SIG-M5 treated with dmso at 0.1 percent for 504 hours (cell line): ENCODE measurements at regions not wholly inside any gene's neighbourhood (a gene's known extent, or its start where the extent isn't known, plus 50 kb on each side); places are given as distances from the start of the nearest gene placed in this dataset.

Source experiments
- DNase-seq: peaks from one replicate; lab custom pipeline; 2025; ENCODE audit not compliant: unreplicated experiment; lab: John Stamatoyannopoulos, UW

DNA sequence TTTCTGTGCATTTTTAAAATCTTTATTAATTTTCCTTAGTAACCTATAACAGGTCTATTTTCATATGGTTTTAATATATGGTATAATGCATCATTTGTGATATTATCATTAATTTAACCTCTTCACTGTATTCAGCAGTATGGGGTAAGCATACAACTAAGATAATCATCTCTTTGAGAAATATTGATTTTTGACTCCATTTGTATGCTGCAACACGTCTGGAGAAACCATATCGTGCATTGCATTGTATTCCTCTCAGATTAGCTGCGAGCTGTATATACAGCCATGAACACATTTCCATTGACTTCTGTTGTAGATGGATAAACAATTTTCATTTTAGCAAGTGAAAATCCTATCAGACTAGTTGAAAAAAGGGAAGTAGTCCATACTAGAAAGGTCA is 2275.8 kb upstream of the PCDH20 start:
- DNase-seq, result no peak

DNA sequence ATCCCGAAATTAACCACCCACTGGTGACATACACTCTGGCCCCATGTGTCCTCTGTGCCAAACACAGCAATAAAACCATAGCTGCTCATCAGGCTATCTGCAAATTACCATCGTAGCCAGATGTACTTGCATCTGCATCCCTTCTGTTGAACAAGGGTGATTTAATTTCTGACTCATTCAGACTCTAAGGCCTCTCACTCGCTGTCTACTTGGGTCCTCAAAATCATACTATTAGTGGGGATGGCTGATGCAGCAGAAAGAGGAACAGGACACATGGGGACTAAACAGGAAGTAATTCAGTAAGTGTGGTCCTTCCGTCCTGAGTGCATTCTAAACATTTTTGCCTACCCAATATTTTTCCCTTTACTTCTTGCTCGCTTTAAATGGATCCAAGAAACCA is 2275.0 kb upstream of the PCDH20 start:
- DNase-seq, result peak; percentile 4

DNA sequence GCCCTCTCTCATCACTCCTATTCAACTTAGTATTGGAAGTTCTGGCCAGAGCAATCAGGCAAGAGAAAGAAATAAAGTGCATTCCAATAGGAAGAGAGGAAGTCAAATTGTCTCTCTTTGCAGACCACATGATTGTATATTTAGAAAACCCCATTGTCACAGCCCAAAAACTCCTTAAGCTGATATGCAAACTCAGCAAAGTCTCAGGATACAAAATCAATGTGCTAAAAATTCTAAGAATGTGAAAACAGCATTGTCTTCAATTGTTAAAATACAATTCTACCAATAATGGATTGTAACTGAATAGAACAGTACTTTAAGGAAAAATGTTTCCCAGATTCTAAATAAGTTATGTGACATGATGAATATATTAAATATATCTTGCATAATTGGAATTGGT is 2269.2 kb upstream of the PCDH20 start:
- DNase-seq, result no peak

DNA sequence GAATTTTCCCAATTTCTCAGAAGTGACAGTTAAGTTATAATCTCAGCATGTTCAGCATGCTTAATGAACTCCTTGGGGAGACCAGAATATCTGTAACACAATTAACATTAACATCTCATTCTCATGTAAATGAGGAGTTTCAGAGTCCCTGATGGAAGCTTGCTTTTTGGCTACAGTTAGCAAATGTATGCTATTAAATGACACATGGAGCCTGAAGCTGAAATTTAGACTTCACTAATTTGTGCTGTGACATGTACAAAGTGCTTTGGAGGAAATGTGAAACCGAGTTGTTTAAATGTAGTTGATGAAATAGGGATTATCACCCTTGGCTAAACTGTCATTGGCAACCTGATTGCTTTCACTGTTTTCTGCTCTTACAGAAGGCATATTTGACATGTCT is 2265.1 kb upstream of the PCDH20 start:
- DNase-seq, result no peak

DNA sequence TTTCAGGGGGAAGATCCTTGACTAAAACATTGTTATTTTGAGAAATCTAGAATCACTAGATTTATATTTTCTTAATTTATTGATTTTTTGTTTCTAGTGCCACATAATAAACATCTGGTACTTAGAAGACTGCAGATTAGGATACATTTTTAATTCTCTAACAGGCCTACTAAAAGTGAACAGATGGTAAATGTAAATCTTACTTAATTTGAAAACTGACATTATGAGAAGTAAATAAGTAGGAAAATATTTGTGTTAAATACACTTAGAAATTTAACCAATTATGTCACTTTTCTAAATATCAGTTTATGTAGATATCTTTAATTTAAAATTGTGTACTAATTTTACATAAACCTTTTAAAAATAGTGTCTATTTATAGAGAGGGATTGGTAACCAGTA is 2255.6 kb upstream of the PCDH20 start:
- no peak for DNase-seq

DNA sequence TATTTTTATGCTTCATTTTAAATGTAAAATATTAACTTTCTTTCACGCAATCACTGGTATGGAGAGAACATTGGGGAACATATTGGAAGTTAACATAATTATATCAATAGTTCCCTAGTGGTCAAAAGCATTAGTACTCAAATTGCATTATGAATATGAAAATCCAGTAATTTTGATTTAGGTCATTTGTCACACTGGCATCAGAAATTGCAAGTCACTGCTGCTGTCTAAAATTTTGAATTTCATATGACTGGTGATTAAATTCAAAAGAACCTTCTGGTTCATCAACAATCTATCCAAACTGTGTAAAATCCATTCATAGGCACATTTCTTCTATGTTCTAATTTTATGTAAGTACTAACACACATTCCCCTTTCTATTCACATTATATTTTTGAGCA is 2235.7 kb upstream of the PCDH20 start:
- DNase-seq, result no peak

DNA sequence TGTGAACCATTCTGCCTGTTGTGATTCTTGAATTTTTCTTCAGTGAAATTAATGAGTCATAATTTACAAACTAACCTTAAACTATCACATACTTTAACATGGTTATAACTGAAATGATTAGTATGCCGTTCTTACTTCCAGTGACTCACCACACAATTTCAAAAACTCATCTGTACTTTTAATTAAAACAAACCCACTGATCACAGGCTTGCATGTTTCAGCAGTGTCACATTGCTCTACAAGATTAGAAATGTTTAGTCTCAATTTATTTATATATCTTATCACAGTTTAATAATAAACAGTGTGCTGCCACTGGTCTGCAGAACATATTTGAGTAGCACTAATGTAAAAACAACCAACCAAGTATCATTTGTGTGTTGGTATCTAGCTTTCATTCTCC is 2227.9 kb upstream of the PCDH20 start:
- no peak for DNase-seq

DNA sequence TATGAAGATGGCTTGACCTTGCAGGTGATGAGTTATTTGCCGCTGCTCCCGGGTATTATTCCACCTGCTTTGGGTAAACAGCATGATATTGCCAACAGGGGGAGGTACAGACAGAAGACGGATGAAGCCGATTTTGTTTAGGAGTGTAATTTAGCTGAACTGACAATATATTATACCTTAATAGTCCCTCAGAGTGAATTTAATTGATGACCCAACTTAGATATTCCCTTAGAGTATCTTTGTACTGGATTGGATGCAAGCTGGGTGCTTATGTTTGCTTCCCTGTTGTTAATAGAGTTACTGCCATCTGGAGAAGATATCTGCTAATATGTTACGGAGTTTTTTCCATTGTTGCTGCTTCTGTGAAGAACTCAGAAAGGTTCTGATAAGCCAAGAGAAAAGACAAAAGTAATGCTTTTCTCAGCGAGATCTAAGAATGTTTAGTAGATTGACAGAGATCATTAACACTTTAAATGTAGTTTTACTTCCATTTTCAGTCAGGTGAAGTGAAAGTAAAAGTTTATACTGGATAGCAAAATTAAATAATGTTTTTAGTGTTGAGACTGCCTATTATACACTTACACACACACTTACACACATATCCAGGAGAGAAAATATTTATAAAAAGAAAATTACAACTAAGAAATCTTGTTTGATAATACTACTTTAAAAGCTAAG is 2220.8 kb upstream of the PCDH20 start:
- no peak for DNase-seq

DNA sequence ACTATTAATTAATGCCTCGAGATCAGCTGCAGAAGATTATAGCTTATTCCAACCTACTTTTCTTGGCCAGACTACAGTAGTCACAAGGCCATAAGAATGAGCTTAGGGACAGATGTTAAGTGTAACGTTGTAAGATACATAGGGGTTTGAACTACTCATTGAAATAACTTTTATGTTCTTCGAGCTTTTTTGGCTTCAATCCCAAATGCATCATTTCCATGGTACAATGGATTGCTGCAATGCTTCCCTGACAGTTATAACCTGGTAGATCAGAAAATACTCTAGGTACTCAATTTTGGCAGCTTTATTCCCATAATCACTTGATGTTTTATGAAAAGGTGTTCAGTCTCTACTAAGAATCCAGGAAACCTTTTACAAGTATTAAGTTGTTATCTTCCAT is 2216.7 kb upstream of the PCDH20 start:
- DNase-seq, result no peak

DNA sequence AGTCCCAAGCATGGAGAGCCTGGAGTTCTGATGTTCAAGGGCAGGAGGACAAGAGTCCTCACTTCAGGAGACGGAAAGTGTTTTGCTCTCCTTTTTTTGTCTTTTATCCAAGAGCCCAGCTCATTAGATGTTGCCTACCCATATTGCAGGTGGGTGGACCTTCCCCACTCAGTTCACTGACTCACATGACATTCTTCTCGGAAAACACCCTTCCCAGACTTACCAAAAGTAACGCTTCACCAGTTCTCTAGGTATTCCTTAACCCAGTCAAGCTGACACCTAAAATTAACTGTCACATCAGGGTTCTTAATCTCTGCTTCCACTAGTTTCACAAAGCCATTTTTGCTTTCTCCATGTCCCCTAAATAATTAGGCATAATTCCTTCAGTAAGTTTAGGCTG is 2215.4 kb upstream of the PCDH20 start:
- DNase-seq, result no peak

DNA sequence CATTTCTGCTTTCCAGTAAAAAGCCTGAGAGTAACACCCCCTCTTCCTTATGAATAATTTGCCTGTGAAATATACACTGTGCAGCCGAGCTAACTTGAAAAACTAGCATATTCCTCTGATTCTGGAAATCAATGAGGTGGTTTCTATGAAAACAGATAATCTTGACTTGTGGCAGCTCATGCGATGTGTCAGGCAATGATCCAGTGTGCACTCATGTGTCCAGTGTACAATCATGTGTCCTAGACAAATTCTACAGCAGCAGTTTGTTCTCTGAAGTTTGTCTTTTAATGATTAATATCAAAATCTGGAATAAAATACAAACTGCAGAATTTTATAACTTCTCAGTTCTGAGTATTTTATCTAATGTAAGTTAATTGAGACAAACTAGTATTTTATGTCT is 2213.9 kb upstream of the PCDH20 start:
- no peak for DNase-seq

DNA sequence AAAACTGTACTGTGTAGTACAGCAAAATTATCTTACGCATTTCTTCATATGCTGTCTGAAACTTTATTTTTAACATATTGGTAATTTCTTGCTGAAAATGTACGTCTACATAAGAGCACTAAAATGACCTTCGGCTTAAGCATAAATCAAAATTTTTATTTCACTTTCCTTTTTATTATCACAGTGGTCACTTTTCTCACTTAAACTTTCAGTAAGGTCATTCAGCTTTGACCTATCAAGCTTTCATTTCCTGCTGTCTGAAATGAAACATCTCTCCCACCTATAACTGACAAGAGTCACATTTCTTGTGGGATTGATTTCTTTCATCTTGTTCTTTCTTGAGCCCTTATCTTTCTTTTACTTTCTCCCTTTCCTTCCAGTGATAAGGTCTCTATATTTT is 2212.7 kb upstream of the PCDH20 start:
- no peak for DNase-seq

DNA sequence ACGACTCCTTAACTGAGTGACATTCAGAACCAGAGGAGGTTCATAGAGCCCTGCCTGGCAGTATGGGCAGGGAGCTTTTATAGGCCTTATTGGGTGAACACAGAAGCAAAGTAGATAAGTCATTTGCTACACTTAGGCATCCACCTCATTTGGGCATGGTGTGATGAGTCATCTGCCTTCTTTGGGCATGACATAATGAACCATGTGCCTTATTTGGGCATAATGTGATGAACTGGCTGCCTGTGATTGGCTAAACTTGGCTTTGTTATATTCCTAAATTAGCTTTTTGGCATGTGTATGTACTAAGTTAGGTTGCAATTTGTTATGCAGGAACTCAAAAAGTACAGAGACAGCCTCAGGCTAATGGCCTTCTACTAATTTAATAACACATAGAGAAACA is 2210.2 kb upstream of the PCDH20 start:
- DNase-seq, result no peak

DNA sequence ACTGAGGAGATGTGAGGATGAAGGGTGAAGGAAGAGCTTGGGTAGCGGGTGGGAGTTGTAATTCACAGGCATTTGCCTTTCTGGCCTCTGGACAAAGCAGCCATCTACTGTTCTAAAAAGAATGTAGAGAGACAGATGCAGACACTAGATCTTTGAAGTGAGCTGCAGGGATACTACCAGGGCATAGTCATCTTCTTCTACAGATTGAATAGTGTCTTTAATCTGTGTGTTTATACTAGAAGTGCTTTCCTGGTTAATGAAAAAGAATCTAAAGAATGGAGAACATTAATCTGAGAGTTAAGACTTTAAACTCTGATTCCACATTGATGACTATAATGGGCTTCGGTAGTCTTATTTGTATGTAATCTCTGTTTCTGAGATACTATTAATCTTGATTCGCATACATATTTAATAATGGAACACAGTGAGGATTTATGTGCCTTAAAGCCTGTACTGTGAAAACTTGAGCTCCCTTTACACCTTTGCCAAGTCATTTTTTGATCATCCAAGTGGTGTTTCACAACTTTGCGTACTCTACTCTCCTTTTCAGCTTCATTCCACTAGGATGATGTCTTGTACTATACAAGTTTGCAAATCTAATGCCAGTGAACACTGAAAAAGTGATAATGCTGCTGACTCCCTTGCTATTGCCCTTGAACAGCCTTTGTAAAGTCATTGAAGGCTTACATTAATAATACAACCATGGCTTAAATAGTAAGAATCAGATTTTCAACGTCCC is 2199.4 kb upstream of the PCDH20 start:
- DNase-seq, result no peak

DNA sequence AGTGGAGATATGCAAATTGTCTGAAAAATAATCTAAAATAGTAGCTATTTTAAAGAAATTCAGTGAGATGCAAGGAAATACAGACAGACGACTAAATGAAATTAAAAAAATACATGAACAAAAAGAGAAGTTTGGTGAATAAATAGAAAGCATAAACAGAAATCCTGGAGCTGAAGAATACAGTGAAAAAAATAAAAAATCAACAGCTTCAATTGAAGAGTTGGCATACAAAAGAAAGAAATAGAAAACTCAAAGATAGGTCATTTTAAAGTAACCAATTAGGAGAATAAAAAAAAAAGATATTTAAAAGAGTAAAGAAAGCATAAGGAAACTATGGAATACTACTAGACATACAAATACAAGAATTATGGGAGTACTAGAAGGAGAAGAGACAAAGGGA is 2191.5 kb upstream of the PCDH20 start:
- no peak for DNase-seq

DNA sequence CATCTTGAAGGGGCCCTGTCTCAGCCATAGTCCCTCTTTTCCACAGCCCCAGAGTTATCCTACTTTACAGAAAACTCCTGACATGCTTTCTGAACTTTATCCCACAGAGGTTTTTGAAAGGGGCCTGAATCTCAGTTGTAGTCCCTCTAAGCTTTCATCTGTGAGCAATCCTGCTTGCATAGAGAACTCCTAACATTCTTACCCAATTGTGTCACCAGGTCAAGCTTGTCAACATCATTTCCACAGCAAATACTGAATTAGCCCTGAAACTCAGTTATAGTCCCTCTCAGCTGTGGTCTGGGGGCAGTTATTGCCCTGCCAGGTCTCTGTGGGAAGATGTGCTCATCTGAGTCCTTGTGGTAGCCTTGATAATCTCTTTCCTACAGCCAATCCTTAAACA is 2190.3 kb upstream of the PCDH20 start:
- DNase-seq, result no peak

DNA sequence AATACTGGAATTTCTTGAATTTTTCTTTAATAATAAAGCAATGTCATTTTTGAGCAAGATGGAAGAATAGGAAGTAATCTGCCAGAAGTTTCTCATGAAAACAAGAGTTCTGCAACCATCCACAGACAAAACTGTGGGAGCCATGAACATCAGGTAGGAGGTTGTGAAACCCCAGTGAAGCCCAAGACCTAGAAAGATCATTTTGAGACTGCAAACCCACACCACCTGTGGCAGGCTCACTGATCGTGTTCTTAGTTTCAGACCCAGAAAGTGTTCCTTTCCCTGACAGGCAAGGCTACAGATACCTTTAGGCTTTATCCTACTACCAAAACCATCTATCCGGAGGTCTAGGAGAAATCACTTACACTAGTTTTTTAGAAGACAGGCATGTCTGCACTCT is 2189.8 kb upstream of the PCDH20 start:
- DNase-seq, result no peak

DNA sequence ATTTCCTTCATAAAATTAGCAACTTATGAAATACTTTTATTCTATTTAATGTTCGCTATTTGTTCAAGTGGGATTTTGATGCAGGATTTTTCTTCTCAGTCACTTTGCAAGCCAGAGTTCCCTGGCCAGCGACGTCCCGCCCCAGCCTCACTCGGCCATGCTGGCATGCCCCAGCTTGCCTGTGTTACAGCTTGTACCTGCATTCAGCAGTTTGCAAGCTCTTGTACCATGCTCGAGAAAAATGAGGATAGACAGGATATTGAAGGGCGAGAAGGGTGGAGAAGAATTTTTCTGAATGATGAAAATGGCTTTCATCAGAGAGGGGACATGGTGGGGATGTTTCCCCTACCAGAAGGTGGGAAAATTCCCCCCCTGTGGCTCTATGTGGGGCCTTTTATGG is 2180.2 kb upstream of the PCDH20 start:
- DNase-seq, result no peak

DNA sequence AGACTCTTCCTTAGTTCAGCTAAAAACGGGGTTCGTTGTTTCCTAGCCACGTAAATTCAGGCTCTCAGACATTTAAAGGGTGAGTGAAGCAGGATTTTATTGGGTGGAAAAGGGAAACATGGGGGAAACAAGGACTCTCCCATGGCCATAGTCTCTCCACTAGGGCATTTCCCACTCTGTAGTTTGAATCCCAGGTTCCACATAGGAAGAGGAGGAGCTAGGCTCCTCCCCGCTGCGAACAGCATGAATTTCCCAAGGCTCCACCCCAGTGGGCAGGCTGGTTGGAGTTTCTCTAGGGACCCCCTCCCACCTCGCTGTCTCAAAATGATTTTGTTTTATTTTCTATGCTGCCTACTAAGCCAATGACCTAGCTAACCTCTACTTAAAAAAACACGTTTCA is 2170.8 kb upstream of the PCDH20 start:
- DNase-seq, result no peak

DNA sequence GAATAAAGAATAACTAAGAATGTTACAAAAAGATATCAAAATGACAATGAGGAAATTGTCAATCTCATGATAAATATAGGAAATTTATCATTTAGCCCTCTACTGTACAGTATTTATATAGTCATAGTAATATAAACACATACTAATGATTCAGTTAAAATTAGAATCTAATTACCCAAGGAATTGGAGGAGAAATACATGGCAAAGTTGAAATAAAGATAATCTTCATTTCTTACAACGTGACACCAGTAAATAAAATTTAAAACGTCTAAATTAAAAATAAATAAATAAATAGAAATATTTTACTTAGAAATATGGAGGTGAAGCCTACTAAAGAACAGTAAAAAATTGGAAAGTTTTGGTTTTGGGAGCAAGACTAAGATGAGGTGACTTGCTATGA is 2163.1 kb upstream of the PCDH20 start:
- no peak for DNase-seq

DNA sequence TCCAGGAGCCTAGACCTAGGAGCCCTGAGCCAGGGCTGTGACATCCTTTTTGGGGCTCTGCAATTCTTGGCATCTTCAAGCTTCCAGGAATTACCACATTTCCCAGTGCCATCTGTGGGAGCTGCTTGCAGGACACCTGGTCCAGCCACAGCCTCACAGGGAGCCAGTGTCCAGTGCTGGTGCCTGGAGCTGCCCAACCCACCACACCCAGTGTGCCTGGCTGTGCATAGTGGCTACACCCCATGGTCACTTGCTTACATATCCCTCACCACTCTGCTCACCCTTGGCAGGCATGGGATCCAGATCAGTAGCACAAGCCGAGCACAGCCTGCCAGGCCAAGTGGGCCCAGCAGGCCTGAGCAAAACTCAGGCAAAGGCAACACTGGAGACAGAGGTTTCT is 2151.4 kb upstream of the PCDH20 start:
- DNase-seq, result no peak

DNA sequence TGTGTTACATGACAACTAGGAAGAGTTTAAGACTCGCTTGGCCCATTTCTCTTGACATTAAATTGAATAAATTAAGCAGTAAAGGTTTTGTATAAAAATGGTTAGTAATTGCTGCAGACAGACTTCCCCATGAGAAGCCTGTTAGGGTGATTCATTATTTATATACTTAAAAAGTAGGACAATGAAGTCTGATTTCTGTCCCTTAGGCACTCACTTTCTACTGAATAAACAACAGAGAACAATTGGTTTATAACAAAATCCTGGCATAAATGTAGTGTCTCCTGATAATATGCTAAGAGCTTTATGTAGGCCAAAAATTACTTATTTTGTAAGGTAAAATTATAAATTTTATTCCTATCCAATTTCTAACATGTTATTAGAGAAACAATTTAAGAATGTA is 2138.5 kb upstream of the PCDH20 start:
- no peak for DNase-seq

DNA sequence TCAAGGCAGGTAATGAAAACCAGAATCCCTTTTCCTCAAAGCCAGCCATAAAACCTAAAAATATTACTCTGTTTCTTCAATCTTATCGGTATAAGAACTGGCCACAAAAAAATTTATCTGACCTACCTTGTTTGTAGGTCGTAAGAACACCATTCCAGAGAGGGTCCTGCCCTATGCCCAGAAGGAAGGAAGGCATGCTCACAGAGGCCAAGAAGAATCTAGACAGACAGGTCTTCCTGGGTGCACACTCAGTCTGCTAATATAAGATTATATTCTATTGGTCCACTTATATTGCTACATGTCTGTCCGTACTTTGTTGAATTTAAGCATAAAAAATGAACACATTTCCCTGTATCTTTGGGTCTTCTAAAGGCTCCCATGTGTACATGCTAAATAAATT is 2136.1 kb upstream of the PCDH20 start:
- no peak for DNase-seq
